C4-2B (cell line): ENCODE measurements at regions not wholly inside any gene's neighbourhood (a gene's known extent, or its start where the extent isn't known, plus 50 kb on each side); places are given as distances from the start of the nearest gene placed in this dataset.

Source experiments
- ZFX ChIP-seq: fragments of 450-650 bp; IDR thresholded peaks from 2 replicates; pipeline ENCODE4 v1.6.1; 2017
- TF ChIP-seq, protein P1 (sequence below): fragments of 450-650 bp; conservative IDR thresholded peaks from 2 replicates; pipeline ENCODE4 v1.5.1; 2017; ENCODE audit warnings: mild to moderate bottlenecking

DNA sequence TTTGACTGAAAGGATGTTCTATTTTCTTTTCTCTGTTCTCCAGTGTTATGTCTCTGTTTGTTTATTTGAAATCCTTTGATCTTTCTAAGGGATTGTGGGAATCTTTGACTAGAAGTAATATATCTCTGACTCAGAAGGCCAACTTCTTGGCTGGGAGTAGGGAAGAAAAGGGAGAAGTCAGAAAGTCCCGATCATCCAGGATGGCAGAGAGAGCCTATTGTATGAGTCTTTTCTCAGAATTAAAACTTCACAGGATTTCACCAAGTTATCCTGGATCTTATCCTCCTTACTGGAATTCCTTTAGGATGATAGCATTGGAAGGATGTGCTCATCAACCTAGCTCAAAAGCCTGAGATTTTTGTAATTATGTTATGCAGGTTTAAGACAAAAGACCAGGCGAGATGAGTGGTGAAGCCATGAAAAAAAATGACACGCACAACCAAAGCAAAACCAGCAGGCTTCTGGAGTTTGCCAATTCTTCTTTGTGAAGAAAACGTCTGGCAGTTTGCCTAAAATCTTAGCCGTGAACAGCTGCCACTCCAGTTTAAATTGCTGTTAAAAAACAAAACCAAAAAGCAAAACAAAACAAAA lies 383.6 kb upstream of the SMIM21 start:
- TF ChIP-seq, protein P1, sequence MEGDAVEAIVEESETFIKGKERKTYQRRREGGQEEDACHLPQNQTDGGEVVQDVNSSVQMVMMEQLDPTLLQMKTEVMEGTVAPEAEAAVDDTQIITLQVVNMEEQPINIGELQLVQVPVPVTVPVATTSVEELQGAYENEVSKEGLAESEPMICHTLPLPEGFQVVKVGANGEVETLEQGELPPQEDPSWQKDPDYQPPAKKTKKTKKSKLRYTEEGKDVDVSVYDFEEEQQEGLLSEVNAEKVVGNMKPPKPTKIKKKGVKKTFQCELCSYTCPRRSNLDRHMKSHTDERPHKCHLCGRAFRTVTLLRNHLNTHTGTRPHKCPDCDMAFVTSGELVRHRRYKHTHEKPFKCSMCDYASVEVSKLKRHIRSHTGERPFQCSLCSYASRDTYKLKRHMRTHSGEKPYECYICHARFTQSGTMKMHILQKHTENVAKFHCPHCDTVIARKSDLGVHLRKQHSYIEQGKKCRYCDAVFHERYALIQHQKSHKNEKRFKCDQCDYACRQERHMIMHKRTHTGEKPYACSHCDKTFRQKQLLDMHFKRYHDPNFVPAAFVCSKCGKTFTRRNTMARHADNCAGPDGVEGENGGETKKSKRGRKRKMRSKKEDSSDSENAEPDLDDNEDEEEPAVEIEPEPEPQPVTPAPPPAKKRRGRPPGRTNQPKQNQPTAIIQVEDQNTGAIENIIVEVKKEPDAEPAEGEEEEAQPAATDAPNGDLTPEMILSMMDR: no peak
- no peak for TF ChIP-seq ZFX
